ENCODE measurements at regions not wholly inside any gene's neighbourhood (a gene's known extent, or its start where the extent isn't known, plus 50 kb on each side); places are given as distances from the start of the nearest gene placed in this dataset.
"Not testable (repeated sequence)": the region's sequence is repeated elsewhere in the genome, so short reads cannot be mapped to it uniquely, and the experiment has no call there.

GRCh38 chr3:195969341-195969740, 61.0 kb upstream of the TNK2 start:
- not testable (repeated sequence) for TF ChIP-seq POLR2AphosphoS5 (IDR thresholded peaks at IDR 0.05; ENCODE audit: insufficient read depth in 1 of 2, low read depth in 1 of 2); CTCF (IDR thresholded peaks at IDR 0.05); POLR2A (IDR thresholded peaks at IDR 0.05)
